PC-3 (cell line): ENCODE measurements at regions not wholly inside any gene's neighbourhood (a gene's known extent, or its start where the extent isn't known, plus 50 kb on each side); places are given as distances from the start of the nearest gene placed in this dataset.

Source experiments
- CTCF ChIP-seq: fragments of 300-600 bp; sonication (generic); conservative IDR thresholded peaks from 2 replicates; pipeline ENCODE4 v1.5.1; 2017; ENCODE audit warnings: antibody characterized with exemption, low read depth, mild to moderate bottlenecking, low read length
- EZH2phosphoT487 ChIP-seq: fragments of 300-600 bp; sonication (generic); IDR thresholded peaks from 2 replicates; pipeline ENCODE4 v1.6.1; 2018; ENCODE audit warnings: mild to moderate bottlenecking, antibody characterized with exemption, low read length, borderline replicate concordance

DNA sequence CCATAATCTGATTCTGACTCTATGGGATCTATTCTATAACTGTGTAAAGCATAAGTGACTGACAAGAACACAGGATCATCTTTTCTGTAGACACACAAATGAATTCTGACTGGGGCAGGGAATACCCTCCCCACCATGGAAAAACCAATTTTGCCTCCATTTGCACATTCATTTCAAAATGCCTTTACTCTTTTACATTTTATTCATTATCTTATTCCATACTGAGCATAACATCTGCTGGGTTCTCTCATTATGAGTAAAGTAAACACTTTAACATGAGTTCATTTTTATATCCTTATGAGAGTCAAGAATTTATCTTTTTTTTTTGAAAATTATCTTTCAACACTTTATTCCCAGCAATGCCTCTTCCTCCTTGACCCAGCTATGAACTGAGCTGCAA lies 163.5 kb downstream of the RNF152 start:
- TF ChIP-seq CTCF = no peak
- TF ChIP-seq EZH2phosphoT487 = no peak
